SHP77 treated with DMSO at 0.1 percent for 48 hours (cell line): ENCODE measurements at regions not wholly inside any gene's neighbourhood (a gene's known extent, or its start where the extent isn't known, plus 50 kb on each side); places are given as distances from the start of the nearest gene placed in this dataset.

ENCODE experiments used
- DNase-seq: peaks from one replicate; lab custom pipeline; 2025; lab: John Stamatoyannopoulos, UW

- no peak for DNase-seq
Measured at GRCh38 chr2:239496700-239497099, 95.9 kb upstream of the HDAC4 start.

GRCh38 chr2:239495791-239496233 is 95.0 kb upstream of the HDAC4 start:
- no peak for DNase-seq

- no peak for DNase-seq
Measured at GRCh38 chr2:239495175-239495574, 94.4 kb upstream of the HDAC4 start.

- no peak for DNase-seq
Measured at GRCh38 chr2:239494578-239494977, 93.8 kb upstream of the HDAC4 start.

GRCh38 chr2:239489481-239489880 is 88.7 kb upstream of the HDAC4 start:
- DNase-seq = no peak

- DNase-seq = no peak
Measured at GRCh38 chr2:239488125-239488524, 87.3 kb upstream of the HDAC4 start.

- DNase-seq = no peak
Measured at GRCh38 chr2:239487272-239487671, 86.5 kb upstream of the HDAC4 start.

GRCh38 chr2:239485622-239486021 is 84.8 kb upstream of the HDAC4 start:
- DNase-seq = no peak

- DNase-seq = no peak
Measured at GRCh38 chr2:239484571-239485355, 83.9 kb upstream of the HDAC4 start.

GRCh38 chr2:239482778-239483712 is 82.2 kb upstream of the HDAC4 start:
- DNase-seq = no peak

- DNase-seq = no peak
Measured at GRCh38 chr2:239479471-239479870, 78.7 kb upstream of the HDAC4 start.

- DNase-seq = no peak
Measured at GRCh38 chr2:239477591-239477990, 76.8 kb upstream of the HDAC4 start.

GRCh38 chr2:239476757-239477585 is 76.2 kb upstream of the HDAC4 start:
- DNase-seq = no peak

- DNase-seq = no peak
Measured at GRCh38 chr2:239476029-239476756, 75.4 kb upstream of the HDAC4 start.

GRCh38 chr2:239475161-239476028 is 74.6 kb upstream of the HDAC4 start:
- DNase-seq = no peak

- no peak for DNase-seq
Measured at GRCh38 chr2:239473211-239473805, 72.5 kb upstream of the HDAC4 start.

GRCh38 chr2:239472235-239472775 is 71.5 kb upstream of the HDAC4 start:
- no peak for DNase-seq

- no peak for DNase-seq
Measured at GRCh38 chr2:239471011-239471792, 70.4 kb upstream of the HDAC4 start.
